IMR-90 (cell line): ENCODE measurements at regions not wholly inside any gene's neighbourhood (a gene's known extent, or its start where the extent isn't known, plus 50 kb on each side); places are given as distances from the start of the nearest gene placed in this dataset.

Source experiments
- ATAC-seq: fragments of 200-7000 bp; cut with Tn5 transposase; 2 replicates; pipeline ENCODE4 v1.9.1; 2020; ENCODE audit warnings: low read depth, mild to moderate bottlenecking, moderate library complexity
- BruUV-seq: library from RNA; stranded (reverse); fragments of 400-500 nt; replicated peaks from 2 replicates; lab custom pipeline; 2021; lab: Mats Ljungman, UMichigan
- CTCF ChIA-PET: fragments of 300-600 bp; formaldehyde crosslinking; extraction: SDS; loops from one replicate; lab custom pipeline; 2021; ENCODE audit warnings: antibody characterized with exemption; lab: Yijun Ruan, JAX
- POLR2A ChIA-PET: fragments of 300-600 bp; sonication (Branson Sonifier 250); formaldehyde crosslinking; loops from one replicate; lab custom pipeline; 2022; ENCODE audit warnings: antibody characterized with exemption; ENCODE audit not compliant: unreplicated experiment; lab: Charles Lee
- DNase-seq: peaks from one replicate; pipeline ENCODE4 v3.0.0; 2013
- H2AFZ ChIP-seq: replicated peaks from 2 replicates; pipeline ENCODE3; 2013; ENCODE audit warnings: low read length, mild to moderate bottlenecking; ENCODE audit not compliant: poor library complexity
- H2AK5ac ChIP-seq: 2 replicates; pipeline ENCODE4 v1.6.1; 2013; ENCODE audit warnings: low read depth, low read length, inconsistent platforms
- H2AK9ac ChIP-seq: replicated peaks from 2 replicates; pipeline ENCODE3; 2013; ENCODE audit warnings: mild to moderate bottlenecking, low read depth, low read length, moderate library complexity; ENCODE audit not compliant: poor library complexity
- H2BK120ac ChIP-seq: 2 replicates; pipeline ENCODE4 v1.6.1; 2013; ENCODE audit warnings: low read depth, low read length, inconsistent platforms
- H2BK15ac ChIP-seq: 3 replicates; pipeline ENCODE4 v1.6.1; 2013; ENCODE audit warnings: low read depth, low read length, inconsistent platforms
- H2BK20ac ChIP-seq: 2 replicates; pipeline ENCODE4 v1.6.1; 2013; ENCODE audit warnings: low read depth, mild to moderate bottlenecking, inconsistent platforms, low read length, moderate library complexity
- H2BK5ac ChIP-seq: 2 replicates; pipeline ENCODE4 v1.6.1; 2013; ENCODE audit warnings: mild to moderate bottlenecking, low read depth, low read length, inconsistent platforms; ENCODE audit not compliant: poor library complexity, severe bottlenecking
- H3K14ac ChIP-seq: replicated peaks from 2 replicates; pipeline ENCODE4 v1.6.1; 2013; ENCODE audit warnings: low read depth, low read length, inconsistent platforms
- H3K18ac ChIP-seq: 2 replicates; pipeline ENCODE4 v1.6.1; 2013; ENCODE audit warnings: low read depth, low read length, control low read depth
- H3K23ac ChIP-seq: 2 replicates; pipeline ENCODE4 v1.6.1; 2013; ENCODE audit warnings: low read depth, low read length, inconsistent platforms
- H3K27ac ChIP-seq: 2 replicates; pipeline ENCODE4 v1.5.1; 2013; ENCODE audit warnings: mild to moderate bottlenecking, control low read depth, low read length; ENCODE audit not compliant: insufficient read depth
- H3K27me3 ChIP-seq: 2 replicates; pipeline ENCODE4 v1.6.1; 2013; ENCODE audit warnings: low read length; ENCODE audit not compliant: control insufficient read depth, insufficient read depth
- H3K36me3 ChIP-seq: 2 replicates; pipeline ENCODE4 v1.6.1; 2013; ENCODE audit warnings: low read length, mixed read lengths; ENCODE audit not compliant: control insufficient read depth, insufficient read depth
- H3K4ac ChIP-seq: 2 replicates; pipeline ENCODE4 v1.6.1; 2013; ENCODE audit warnings: low read depth, low read length, inconsistent platforms
- H3K4me1 ChIP-seq: 2 replicates; pipeline ENCODE4 v1.6.1; 2013; ENCODE audit warnings: low read length, mixed read lengths; ENCODE audit not compliant: control insufficient read depth, insufficient read depth
- H3K4me2 ChIP-seq: 2 replicates; pipeline ENCODE4 v1.6.1; 2013; ENCODE audit warnings: low read depth, mild to moderate bottlenecking, control low read depth, low read length, moderate library complexity
- H3K4me3 ChIP-seq: 2 replicates; pipeline ENCODE4 v1.5.1; 2013; ENCODE audit warnings: low read depth, mild to moderate bottlenecking, control low read depth, low read length, moderate library complexity; ENCODE audit not compliant: insufficient read depth
- H3K56ac ChIP-seq: 2 replicates; pipeline ENCODE4 v1.6.1; 2013; ENCODE audit warnings: low read length, inconsistent platforms; ENCODE audit not compliant: insufficient read depth; ENCODE audit errors: extremely low read depth
- H3K79me1 ChIP-seq, 2 experiments: 2 replicates each; pipeline ENCODE4 v1.6.1; 2013; ENCODE audit warnings: low read length in 2 of 2, inconsistent platforms in 1 of 2, low read depth in 1 of 2
- H3K9ac ChIP-seq: 2 replicates; pipeline ENCODE4 v1.6.1; 2013; ENCODE audit warnings: low read depth, low read length, control low read depth
- H3K9me1 ChIP-seq: 2 replicates; pipeline ENCODE4 v1.6.1; 2013; ENCODE audit warnings: low read length, inconsistent platforms; ENCODE audit not compliant: insufficient read depth
- H3K9me3 ChIP-seq: 2 replicates; pipeline ENCODE4 v1.6.1; 2013; ENCODE audit warnings: low read length; ENCODE audit not compliant: control insufficient read depth, insufficient read depth
- H4K20me1 ChIP-seq: 2 replicates; pipeline ENCODE4 v1.6.1; 2013; ENCODE audit warnings: low read length, inconsistent platforms; ENCODE audit not compliant: insufficient read depth
- H4K5ac ChIP-seq: 2 replicates; pipeline ENCODE4 v1.6.1; 2013; ENCODE audit warnings: mild to moderate bottlenecking, low read depth, low read length, control low read depth
- H4K8ac ChIP-seq, 2 experiments: 2 replicates each; pipeline ENCODE4 v1.6.1; 2013; ENCODE audit warnings: low read depth in 2 of 2, low read length in 2 of 2, control low read depth in 1 of 2, inconsistent platforms in 1 of 2
- H4K91ac ChIP-seq: 2 replicates; pipeline ENCODE4 v1.6.1; 2013; ENCODE audit warnings: low read depth, low read length, inconsistent platforms; ENCODE audit not compliant: insufficient read depth
- BHLHE40 ChIP-seq: fragments of 150-350 bp; IDR thresholded peaks from 2 replicates; pipeline ENCODE4 v1.6.1; 2016; ENCODE audit warnings: mild to moderate bottlenecking, low read depth, low read length
- CEBPB ChIP-seq: IDR thresholded peaks from 2 replicates; pipeline ENCODE4 v1.6.1; 2012; ENCODE audit warnings: low read depth, low read length, improper control_type of control experiment
- FOS ChIP-seq: fragments of 150-350 bp; IDR thresholded peaks from 2 replicates; pipeline ENCODE4 v1.6.1; 2016; ENCODE audit warnings: low read depth, low read length
- MXI1 ChIP-seq: IDR thresholded peaks from 2 replicates; pipeline ENCODE4 v1.6.1; 2012; ENCODE audit warnings: low read depth, mild to moderate bottlenecking, low read length, moderate library complexity, borderline replicate concordance
- RAD21 ChIP-seq: IDR thresholded peaks from 2 replicates; pipeline ENCODE4 v1.6.1; 2012; ENCODE audit warnings: low read length, improper control_type of control experiment
- RCOR1 ChIP-seq: IDR thresholded peaks from 2 replicates; pipeline ENCODE4 v1.6.1; 2012; ENCODE audit warnings: mild to moderate bottlenecking, low read length, improper control_type of control experiment; ENCODE audit not compliant: insufficient replicate concordance
- WGBS, 2 experiments: methylation state at CpG; one replicate each; pipeline versions ENCODE4 v1.1.5 to v1.1.7; 2013; ENCODE audit warnings: missing lambda C conversion rate in 2 of 2; ENCODE audit not compliant: insufficient read length in 1 of 2; ENCODE audit errors: extremely low coverage in 2 of 2; 5-methylcytosine and 5-hydroxymethylcytosine counted together
- dilution Hi-C: fragments of 300-500 bp; cut with HindIII; formaldehyde crosslinking; loops from one replicate; pipeline ENCODE4 v1.14.3; 2018; ENCODE audit warnings: low sequenced_read_pairs; ENCODE audit not compliant: unreplicated experiment
- in situ Hi-C: fragments of 300-500 bp; cut with MboI; formaldehyde crosslinking; loops from 3 replicates; pipeline ENCODE4 v1.14.3; 2019; ENCODE audit warnings: low sequenced_read_pairs, inconsistent platforms, mixed read lengths
- intact Hi-C: fragments of 100-400 bp; cut with micrococcal nuclease; formaldehyde crosslinking; loops from 2 replicates; pipeline ENCODE4 v1.10.0; 2022
- TF ChIP-seq, protein P1 (sequence below): fragments of 150-350 bp; IDR thresholded peaks from 2 replicates; pipeline ENCODE4 v1.6.1; 2017; ENCODE audit warnings: mild to moderate bottlenecking, antibody characterized with exemption, low read length, low read depth
- TF ChIP-seq, protein P2 (sequence below): conservative IDR thresholded peaks from 2 replicates; pipeline ENCODE4 v1.5.1; 2012; ENCODE audit warnings: mild to moderate bottlenecking, low read depth, low read length, improper control_type of control experiment

DNA sequence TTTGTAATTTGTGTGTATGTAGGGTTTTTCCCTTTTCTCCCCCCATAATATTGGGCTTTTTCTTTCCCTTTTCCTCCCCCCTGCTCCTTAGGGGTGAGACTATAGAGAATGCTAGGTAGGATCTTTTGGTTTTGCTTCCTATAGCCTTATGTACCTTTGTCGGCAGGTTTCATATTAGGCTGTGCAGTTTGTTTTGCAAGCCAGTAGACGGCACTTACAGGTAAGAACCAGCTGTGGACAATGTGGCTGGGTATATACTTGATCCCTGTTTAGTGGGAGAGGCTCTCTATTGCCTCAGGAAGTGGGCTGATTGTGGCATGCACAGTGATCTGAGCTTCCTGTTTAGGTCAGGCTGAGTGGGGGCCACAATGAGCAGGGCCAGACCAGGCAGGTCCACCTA lies 359.2 kb upstream of the OBI1 start:
- no CpG with 5 or more reads among the region's 2 CpGs for WGBS, 2 experiments
- ATAC-seq (no peak), DNase-seq (no peak)
- Histone ChIP-seq H3K9me1 (no peaks in the 10 kb centered on the region), H4K91ac (no peak overlapping the region), H2BK120ac (no peak overlapping the region), H4K8ac (no peak overlapping the region), H2AK5ac (no peak overlapping the region), H4K20me1 (no peaks in the 10 kb centered on the region), H3K23ac (no peak overlapping the region), H3K4me3 (no peak overlapping the region), H4K5ac (no peak overlapping the region), H3K4me1 (no peaks in the 10 kb centered on the region), H3K4ac (no peak overlapping the region), H3K14ac (no peak overlapping the region), H3K27ac (no peak overlapping the region), H3K9ac (no peak overlapping the region), H2BK20ac (no peak overlapping the region), H3K56ac (no peak overlapping the region), H2AK9ac (no peak overlapping the region), H2AFZ (no peak overlapping the region), H3K36me3 (no peaks in the 10 kb centered on the region), H3K18ac (no peak overlapping the region), H3K4me2 (no peak overlapping the region), H3K9me3 (peaks cover 9% of the 10 kb centered on the region), H3K79me1 (no peaks in the 10 kb centered on the region), H3K27me3 (no peaks in the 10 kb centered on the region), H2BK5ac (no peak overlapping the region), H2BK15ac (no peak overlapping the region)
- BruUV-seq: no TSS peak
- TF ChIP-seq CEBPB: no peak
- TF ChIP-seq MXI1: no peak
- TF ChIP-seq RCOR1: no peak
- TF ChIP-seq RAD21: no peak
- no peak for TF ChIP-seq BHLHE40
- TF ChIP-seq, protein P1, sequence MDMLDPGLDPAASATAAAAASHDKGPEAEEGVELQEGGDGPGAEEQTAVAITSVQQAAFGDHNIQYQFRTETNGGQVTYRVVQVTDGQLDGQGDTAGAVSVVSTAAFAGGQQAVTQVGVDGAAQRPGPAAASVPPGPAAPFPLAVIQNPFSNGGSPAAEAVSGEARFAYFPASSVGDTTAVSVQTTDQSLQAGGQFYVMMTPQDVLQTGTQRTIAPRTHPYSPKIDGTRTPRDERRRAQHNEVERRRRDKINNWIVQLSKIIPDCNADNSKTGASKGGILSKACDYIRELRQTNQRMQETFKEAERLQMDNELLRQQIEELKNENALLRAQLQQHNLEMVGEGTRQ: no peak
- no peak for TF ChIP-seq FOS
- TF ChIP-seq, protein P2, sequence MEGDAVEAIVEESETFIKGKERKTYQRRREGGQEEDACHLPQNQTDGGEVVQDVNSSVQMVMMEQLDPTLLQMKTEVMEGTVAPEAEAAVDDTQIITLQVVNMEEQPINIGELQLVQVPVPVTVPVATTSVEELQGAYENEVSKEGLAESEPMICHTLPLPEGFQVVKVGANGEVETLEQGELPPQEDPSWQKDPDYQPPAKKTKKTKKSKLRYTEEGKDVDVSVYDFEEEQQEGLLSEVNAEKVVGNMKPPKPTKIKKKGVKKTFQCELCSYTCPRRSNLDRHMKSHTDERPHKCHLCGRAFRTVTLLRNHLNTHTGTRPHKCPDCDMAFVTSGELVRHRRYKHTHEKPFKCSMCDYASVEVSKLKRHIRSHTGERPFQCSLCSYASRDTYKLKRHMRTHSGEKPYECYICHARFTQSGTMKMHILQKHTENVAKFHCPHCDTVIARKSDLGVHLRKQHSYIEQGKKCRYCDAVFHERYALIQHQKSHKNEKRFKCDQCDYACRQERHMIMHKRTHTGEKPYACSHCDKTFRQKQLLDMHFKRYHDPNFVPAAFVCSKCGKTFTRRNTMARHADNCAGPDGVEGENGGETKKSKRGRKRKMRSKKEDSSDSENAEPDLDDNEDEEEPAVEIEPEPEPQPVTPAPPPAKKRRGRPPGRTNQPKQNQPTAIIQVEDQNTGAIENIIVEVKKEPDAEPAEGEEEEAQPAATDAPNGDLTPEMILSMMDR: no peak
- dilution Hi-C loops: no loop called here
- POLR2A ChIA-PET: no interaction called here
- intact Hi-C loops: no loop called here
- CTCF ChIA-PET: no interaction called here
- in situ Hi-C loops: no loop called here
